PFSK-1 (cell line): ENCODE measurements at regions not wholly inside any gene's neighbourhood (a gene's known extent, or its start where the extent isn't known, plus 50 kb on each side); places are given as distances from the start of the nearest gene placed in this dataset.

Experiments used
- FOXP2 ChIP-seq: optimal IDR thresholded peaks from 2 replicates; pipeline ENCODE3; 2011; ENCODE audit warnings: borderline replicate concordance, control low read depth, inconsistent platforms; ENCODE audit not compliant: insufficient read depth; ENCODE audit errors: extremely low read length, extremely low read depth
- POLR2AphosphoS5 ChIP-seq: IDR thresholded peaks from 2 replicates; pipeline ENCODE4 v1.6.1; 2012; ENCODE audit warnings: low read depth, mild to moderate bottlenecking, control low read depth, low read length, moderate library complexity
- SIN3A ChIP-seq: IDR thresholded peaks from 2 replicates; pipeline ENCODE4 v1.6.1; 2012; ENCODE audit warnings: mild to moderate bottlenecking, low read length, moderate library complexity, borderline replicate concordance; ENCODE audit not compliant: insufficient read depth
- TAF1 ChIP-seq: IDR thresholded peaks from 2 replicates; pipeline ENCODE4 v1.6.1; 2012; ENCODE audit warnings: low read length, control low read depth, borderline replicate concordance; ENCODE audit not compliant: insufficient read depth
- TF ChIP-seq, protein P1 (sequence below), 2 experiments: IDR thresholded peaks; 2 replicates each; pipeline versions ENCODE4 v1.6.1 to v1.8.0; 2011 to 2012; ENCODE audit warnings: low read depth in 2 of 2, low read length in 2 of 2, control low read depth in 1 of 2, inconsistent platforms in 1 of 2, mild to moderate bottlenecking in 1 of 2, moderate library complexity in 1 of 2; ENCODE audit not compliant: insufficient read depth in 1 of 2

DNA sequence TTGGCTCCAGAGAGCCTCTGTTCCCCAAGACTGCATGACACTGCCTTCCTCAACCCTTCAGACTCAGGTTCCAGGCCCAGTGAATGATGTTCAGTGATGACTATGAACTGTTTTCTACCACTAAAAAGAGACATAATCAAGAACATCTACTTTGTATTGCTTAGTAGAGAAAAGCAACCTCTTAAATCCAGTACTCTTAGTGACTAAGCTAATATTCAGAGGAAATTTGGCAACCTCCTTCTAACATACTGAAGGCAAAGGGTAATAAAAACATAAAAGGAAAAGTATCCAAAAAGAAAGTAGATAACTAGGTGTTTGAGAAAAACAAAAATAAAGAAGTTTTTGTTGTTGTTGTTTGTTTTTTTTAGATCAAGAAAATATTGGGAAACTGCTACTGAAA, 153.3 kb upstream of the RUNX1 start:
- TF ChIP-seq, protein P1, sequence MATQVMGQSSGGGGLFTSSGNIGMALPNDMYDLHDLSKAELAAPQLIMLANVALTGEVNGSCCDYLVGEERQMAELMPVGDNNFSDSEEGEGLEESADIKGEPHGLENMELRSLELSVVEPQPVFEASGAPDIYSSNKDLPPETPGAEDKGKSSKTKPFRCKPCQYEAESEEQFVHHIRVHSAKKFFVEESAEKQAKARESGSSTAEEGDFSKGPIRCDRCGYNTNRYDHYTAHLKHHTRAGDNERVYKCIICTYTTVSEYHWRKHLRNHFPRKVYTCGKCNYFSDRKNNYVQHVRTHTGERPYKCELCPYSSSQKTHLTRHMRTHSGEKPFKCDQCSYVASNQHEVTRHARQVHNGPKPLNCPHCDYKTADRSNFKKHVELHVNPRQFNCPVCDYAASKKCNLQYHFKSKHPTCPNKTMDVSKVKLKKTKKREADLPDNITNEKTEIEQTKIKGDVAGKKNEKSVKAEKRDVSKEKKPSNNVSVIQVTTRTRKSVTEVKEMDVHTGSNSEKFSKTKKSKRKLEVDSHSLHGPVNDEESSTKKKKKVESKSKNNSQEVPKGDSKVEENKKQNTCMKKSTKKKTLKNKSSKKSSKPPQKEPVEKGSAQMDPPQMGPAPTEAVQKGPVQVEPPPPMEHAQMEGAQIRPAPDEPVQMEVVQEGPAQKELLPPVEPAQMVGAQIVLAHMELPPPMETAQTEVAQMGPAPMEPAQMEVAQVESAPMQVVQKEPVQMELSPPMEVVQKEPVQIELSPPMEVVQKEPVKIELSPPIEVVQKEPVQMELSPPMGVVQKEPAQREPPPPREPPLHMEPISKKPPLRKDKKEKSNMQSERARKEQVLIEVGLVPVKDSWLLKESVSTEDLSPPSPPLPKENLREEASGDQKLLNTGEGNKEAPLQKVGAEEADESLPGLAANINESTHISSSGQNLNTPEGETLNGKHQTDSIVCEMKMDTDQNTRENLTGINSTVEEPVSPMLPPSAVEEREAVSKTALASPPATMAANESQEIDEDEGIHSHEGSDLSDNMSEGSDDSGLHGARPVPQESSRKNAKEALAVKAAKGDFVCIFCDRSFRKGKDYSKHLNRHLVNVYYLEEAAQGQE (IDR thresholded peaks at IDR 0.05; ENCODE audit: insufficient read depth in 1 of 2, low read depth in 2 of 2, low read length in 2 of 2), result no peak
- TF ChIP-seq POLR2AphosphoS5 (no peak), TAF1 (no peak), FOXP2 (no peak), SIN3A (no peak)

DNA sequence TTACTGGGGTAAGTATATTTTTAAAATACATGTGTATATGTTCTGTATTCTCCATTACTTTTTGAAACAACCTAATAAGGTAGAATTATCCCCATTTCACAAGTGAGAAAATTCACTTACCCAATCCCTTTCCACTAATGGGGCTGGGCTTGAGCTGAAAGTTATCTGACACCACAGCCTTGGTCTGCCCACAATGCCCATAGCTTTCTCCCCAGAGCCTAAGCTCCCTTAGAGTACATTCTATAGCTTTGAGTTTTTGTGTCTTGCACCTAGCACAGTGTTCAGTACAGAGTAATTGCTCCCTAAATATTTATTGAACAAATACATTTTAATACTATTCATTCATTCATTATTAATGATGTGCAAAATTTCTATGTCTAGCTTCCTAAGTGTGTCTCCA, 152.7 kb upstream of the RUNX1 start:
- TF ChIP-seq FOXP2 (no peak), POLR2AphosphoS5 (no peak), SIN3A (no peak), TAF1 (no peak)
- TF ChIP-seq, protein P1 (IDR thresholded peaks at IDR 0.05; ENCODE audit: insufficient read depth in 1 of 2, low read depth in 2 of 2, low read length in 2 of 2), result no peak

DNA sequence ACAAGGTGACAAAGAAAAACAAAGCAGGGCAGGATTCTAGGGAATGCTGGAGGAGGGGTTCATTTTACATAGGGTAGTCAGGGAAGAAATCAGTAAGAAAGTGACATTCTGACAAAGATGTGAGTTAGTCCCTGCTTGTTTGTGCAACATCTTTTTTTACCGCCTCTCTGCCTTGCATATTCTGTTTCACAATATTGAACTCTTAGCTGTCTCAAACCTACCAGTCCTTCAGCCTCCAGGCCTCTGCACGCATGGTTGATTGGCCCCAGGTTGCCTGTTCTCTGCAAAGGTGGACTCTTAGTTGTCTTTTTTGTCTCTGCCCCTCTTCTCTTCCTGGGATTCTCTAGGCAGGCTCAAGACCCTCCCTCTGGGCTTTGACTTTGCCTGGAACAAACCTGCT, 152.2 kb upstream of the RUNX1 start:
- TF ChIP-seq, protein P1 (IDR thresholded peaks at IDR 0.05; ENCODE audit: insufficient read depth in 1 of 2, low read depth in 2 of 2, low read length in 2 of 2), result no peak
- TF ChIP-seq POLR2AphosphoS5 (no peak), SIN3A (no peak), TAF1 (no peak), FOXP2 (no peak)

DNA sequence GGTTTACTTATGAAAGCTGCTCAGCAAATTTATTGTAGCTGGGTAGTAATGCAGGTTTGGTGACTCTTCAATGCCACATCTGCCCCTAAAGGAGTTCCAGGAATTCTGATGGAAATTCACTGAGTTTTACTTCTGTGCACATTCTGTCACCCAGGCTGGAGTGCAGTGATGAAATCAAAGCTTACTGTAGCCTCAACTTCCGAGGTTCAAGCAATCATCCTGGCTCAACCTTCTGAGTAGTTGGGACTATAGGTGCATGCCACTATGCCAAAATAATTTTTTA, 150.6 kb upstream of the RUNX1 start:
- TF ChIP-seq FOXP2 (no peak), TAF1 (no peak), POLR2AphosphoS5 (no peak), SIN3A (no peak)
- TF ChIP-seq, protein P1 (IDR thresholded peaks at IDR 0.05; ENCODE audit: insufficient read depth in 1 of 2, low read depth in 2 of 2, low read length in 2 of 2), result no peak

DNA sequence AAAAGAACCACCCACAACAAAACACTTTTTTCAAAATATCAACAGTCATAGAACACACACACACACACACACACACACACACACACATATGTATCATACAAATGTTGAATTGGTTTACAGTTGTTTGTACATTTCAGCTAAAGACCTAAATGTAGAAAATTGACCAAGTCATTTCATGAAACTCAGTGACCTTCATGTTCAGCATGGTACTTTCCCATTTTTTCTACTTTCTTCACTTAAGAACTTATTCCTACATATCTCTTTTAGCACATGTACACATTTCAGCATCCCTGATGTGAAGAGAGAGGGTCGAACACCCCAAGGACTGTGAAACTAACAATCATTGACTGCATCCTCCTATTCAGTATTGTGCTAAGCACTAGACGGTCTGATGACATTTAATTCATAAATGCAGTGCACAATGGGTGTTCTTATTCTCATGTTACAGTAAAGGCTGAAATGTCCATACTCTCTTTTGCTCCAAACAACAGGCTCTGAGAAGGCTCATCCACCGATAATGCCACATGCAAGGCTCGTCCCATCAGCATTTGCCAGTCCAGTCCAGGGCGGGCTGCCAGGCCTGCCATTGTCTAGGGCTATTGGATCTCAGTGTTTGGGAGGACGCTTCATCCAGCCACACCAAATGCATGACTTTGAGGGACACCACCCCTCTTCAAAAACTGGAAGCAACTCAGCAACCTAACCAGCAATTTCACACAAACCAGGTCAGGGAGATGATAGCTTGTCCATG, 150.1 kb upstream of the RUNX1 start:
- TF ChIP-seq POLR2AphosphoS5 (no peak), TAF1 (no peak), FOXP2 (no peak), SIN3A (no peak)
- TF ChIP-seq, protein P1 (IDR thresholded peaks at IDR 0.05; ENCODE audit: insufficient read depth in 1 of 2, low read depth in 2 of 2, low read length in 2 of 2), result no peak
